Cardiac fibroblast (primary cell): ENCODE measurements at regions not wholly inside any gene's neighbourhood (a gene's known extent, or its start where the extent isn't known, plus 50 kb on each side); places are given as distances from the start of the nearest gene placed in this dataset.

Experiments used
- DNase-seq, 2 donors: peaks; one replicate each; pipeline versions ENCODE4 v3.0.0 to v3.0.0-alpha.2; 2010; ENCODE audit warnings: low read depth in 2 of 2
- H3K4me3 ChIP-seq, 2 donors: replicated peaks in 1 of 2; 1 replicate in 1 of 2; 2 replicates in 1 of 2; pipeline ENCODE4 v1.5.1; 2011; ENCODE audit warnings: low read depth in 2 of 2, low read length in 2 of 2, mild to moderate bottlenecking in 2 of 2, moderate library complexity in 1 of 2
- CTCF ChIP-seq: IDR thresholded peaks from one replicate; pipeline ENCODE4 v1.5.1; 2011; ENCODE audit warnings: low read depth, mild to moderate bottlenecking, low read length, inconsistent platforms

DNA sequence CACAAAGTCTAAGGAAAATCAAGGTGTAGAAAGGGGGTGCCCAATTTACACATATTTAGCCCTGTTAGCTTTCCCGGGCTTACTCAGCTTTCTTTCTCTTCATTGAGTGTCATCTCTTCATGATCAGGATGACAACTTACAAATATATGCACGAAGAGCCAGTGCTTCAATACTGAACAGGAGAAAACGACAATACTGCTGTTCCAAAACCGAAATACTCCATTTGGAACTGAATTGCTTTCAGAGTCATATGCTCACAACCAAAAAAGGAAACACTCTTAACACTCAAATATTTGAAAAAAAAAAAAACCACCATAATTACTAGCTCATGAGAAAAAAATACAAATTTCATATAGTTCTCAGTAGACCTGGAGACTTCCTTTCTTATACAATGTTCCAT lies 272.1 kb upstream of the DUSP10 start:
- DNase-seq = no peak
- no peak overlapping the region for H3K4me3 ChIP-seq
- TF ChIP-seq CTCF = no peak

GRCh38 chr1:222012816-222013215 lies 270.9 kb upstream of the DUSP10 start:
- DNase-seq = no peak
- TF ChIP-seq CTCF = no peak
- H3K4me3 ChIP-seq = no peak overlapping the region

DNA sequence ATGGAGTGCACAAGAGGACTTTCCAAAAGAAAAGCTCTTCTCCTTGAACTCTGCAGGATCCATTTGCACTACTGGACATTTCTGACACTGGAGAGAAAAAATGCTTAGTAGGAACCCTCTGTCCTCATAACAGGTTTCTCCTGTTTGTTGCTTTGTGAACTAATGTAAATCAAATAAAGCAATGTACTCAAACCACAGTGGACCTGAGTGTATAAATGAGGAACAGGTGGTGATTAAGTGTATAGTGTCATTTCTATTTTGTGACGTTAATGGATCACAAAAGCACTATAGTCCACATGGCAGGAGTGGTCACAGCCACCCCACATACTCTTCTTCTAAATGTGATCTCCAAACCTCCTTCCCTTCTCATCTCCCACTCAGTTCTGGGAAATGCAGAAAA lies 268.4 kb upstream of the DUSP10 start:
- TF ChIP-seq CTCF = no peak
- H3K4me3 ChIP-seq = no peak overlapping the region
- DNase-seq = no peak

- peak; percentile 43 for TF ChIP-seq CTCF
- no peak overlapping the region for H3K4me3 ChIP-seq
Measured at GRCh38 chr1:222009105-222009730, 267.3 kb upstream of the DUSP10 start.

DNA sequence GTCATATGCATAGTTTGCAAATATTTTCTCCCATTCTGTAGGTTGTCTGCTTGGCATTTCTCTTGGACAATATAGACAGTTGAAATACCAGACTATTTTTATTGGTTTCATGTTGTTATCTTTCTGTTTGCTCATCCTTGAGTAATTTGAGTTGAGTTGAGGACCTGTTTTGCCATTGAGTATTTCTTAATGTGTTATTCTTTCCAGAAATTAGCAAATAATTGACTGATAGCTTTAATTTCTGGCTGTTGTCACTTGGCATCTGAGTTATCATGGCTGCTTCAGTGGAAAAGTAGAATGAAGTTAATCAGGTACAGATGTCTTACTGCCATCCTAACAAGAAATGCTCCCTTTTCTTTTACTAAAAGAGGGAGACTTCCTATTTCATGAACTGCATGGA lies 264.8 kb upstream of the DUSP10 start:
- TF ChIP-seq CTCF = no peak
- no peak for DNase-seq
- no peak overlapping the region for H3K4me3 ChIP-seq

More at GRCh38 chr1:222009105-222009730, 267.3 kb upstream of the DUSP10 start:
- DNase-seq = peak; percentile 25 to 42

- no peak for DNase-seq
- no peak overlapping the region for H3K4me3 ChIP-seq
- no peak for TF ChIP-seq CTCF
Measured at GRCh38 chr1:222004784-222005183, 262.9 kb upstream of the DUSP10 start.

GRCh38 chr1:222004034-222004433 lies 262.1 kb upstream of the DUSP10 start:
- DNase-seq = no peak
- H3K4me3 ChIP-seq = no peak overlapping the region
- TF ChIP-seq CTCF = no peak
